ENCODE measurements at regions not wholly inside any gene's neighbourhood (a gene's known extent, or its start where the extent isn't known, plus 50 kb on each side); places are given as distances from the start of the nearest gene placed in this dataset.
"Not testable (repeated sequence)": the region's sequence is repeated elsewhere in the genome, so short reads cannot be mapped to it uniquely, and the experiment has no call there.

DNA sequence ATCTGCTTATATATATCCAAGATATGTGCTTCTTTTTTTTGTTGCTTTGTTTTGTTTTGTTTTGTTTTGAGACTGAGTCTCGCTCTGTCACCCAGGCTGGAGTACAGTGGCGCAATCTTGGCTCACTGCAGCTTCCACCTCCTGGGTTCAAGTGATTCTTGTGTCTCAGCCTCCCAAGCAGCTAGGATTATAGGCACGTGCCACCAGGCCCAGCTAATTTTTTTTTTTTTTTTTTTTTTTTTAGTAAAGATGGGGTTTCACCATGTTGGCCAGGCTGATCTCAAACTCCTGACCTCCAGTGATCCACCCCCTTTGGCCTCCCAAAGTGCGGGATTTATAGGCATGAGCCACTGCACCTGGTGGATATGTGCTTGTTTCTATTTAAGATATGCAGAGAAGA, 314.6 kb upstream of the G2E3 start:
- not testable (repeated sequence) for TF ChIP-seq POLR2A (IDR thresholded peaks at IDR 0.05)
- TF ChIP-seq, protein P1, sequence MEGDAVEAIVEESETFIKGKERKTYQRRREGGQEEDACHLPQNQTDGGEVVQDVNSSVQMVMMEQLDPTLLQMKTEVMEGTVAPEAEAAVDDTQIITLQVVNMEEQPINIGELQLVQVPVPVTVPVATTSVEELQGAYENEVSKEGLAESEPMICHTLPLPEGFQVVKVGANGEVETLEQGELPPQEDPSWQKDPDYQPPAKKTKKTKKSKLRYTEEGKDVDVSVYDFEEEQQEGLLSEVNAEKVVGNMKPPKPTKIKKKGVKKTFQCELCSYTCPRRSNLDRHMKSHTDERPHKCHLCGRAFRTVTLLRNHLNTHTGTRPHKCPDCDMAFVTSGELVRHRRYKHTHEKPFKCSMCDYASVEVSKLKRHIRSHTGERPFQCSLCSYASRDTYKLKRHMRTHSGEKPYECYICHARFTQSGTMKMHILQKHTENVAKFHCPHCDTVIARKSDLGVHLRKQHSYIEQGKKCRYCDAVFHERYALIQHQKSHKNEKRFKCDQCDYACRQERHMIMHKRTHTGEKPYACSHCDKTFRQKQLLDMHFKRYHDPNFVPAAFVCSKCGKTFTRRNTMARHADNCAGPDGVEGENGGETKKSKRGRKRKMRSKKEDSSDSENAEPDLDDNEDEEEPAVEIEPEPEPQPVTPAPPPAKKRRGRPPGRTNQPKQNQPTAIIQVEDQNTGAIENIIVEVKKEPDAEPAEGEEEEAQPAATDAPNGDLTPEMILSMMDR (IDR thresholded peaks at IDR 0.05) = not testable (repeated sequence)
